ENCODE measurements at regions not wholly inside any gene's neighbourhood (a gene's known extent, or its start where the extent isn't known, plus 50 kb on each side); places are given as distances from the start of the nearest gene placed in this dataset.

- TF ChIP-seq CTCF (conservative IDR thresholded peaks at IDR 0.05), result no peak
- no peak overlapping the region for H3K27ac ChIP-seq
Measured at GRCh38 chr3:193780397-193780796, 187.4 kb downstream of the OPA1 start.

- peak overlapping the region; percentile 24; the same call in 1 of the 2 replicates for H3K27ac ChIP-seq
- TF ChIP-seq CTCF (conservative IDR thresholded peaks at IDR 0.05), result peak; percentile 87
Measured at GRCh38 chr3:193780810-193781478, 187.9 kb downstream of the OPA1 start.

GRCh38 chr3:193782276-193782647 lies 189.3 kb downstream of the OPA1 start:
- H3K27ac ChIP-seq, result no peak overlapping the region; the same call in 1 of the 2 replicates

GRCh38 chr3:193782747-193783146 lies 189.7 kb downstream of the OPA1 start:
- no peak overlapping the region; the same call in 1 of the 2 replicates for H3K27ac ChIP-seq
- no peak for TF ChIP-seq CTCF (conservative IDR thresholded peaks at IDR 0.05)

More at GRCh38 chr3:193782276-193782647, 189.3 kb downstream of the OPA1 start:
- no peak for TF ChIP-seq CTCF (conservative IDR thresholded peaks at IDR 0.05)

- no peak for TF ChIP-seq CTCF (conservative IDR thresholded peaks at IDR 0.05)
- H3K27ac ChIP-seq, result no peak overlapping the region
Measured at GRCh38 chr3:193783166-193783896, 190.3 kb downstream of the OPA1 start.

GRCh38 chr3:193784822-193785221 lies 191.8 kb downstream of the OPA1 start:
- H3K27ac ChIP-seq, result no peak overlapping the region
- no peak for TF ChIP-seq CTCF (conservative IDR thresholded peaks at IDR 0.05)

- TF ChIP-seq CTCF (conservative IDR thresholded peaks at IDR 0.05), result no peak
- H3K27ac ChIP-seq, result peak overlapping the region; percentile 38; the same call in 1 of the 2 replicates
Measured at GRCh38 chr3:193787496-193787870, 194.5 kb downstream of the OPA1 start.

Measured in VCaP (cell line).